ENCODE measurements at regions not wholly inside any gene's neighbourhood (a gene's known extent, or its start where the extent isn't known, plus 50 kb on each side); places are given as distances from the start of the nearest gene placed in this dataset.

- TF ChIP-seq EZH2 (IDR thresholded peaks at IDR 0.05; ENCODE audit: borderline replicate concordance, insufficient read depth, low read length, poor library complexity, severe bottlenecking) (no peak), CTCF (IDR thresholded peaks at IDR 0.05; ENCODE audit: poor library complexity, severe bottlenecking) (no peak), POLR2AphosphoS5 (IDR thresholded peaks at IDR 0.05) (no peak), EP300 (conservative IDR thresholded peaks at IDR 0.05; ENCODE audit: poor library complexity, severe bottlenecking) (no peak)
- Histone ChIP-seq H3K27ac (ENCODE audit: low read length) (no peak overlapping the region), H3K4me2 (ENCODE audit: low read length) (no peak overlapping the region), H2AFZ (ENCODE audit: low read depth, low read length) (no peak overlapping the region), H3K79me2 (replicated peaks; ENCODE audit: insufficient read depth, low read length) (no peaks in the 10 kb centered on the region), H3F3A (ENCODE audit: insufficient read depth, low read length, poor library complexity, severe bottlenecking) (no peaks in the 10 kb centered on the region), H3K9me3 (ENCODE audit: low read length) (no peaks in the 10 kb centered on the region), H3K27me3 (ENCODE audit: insufficient read depth, low read depth, low read length) (no peaks in the 10 kb centered on the region), H3K9me2 (ENCODE audit: insufficient read depth, low read length) (no peaks in the 10 kb centered on the region), H4K20me1 (ENCODE audit: insufficient read depth) (no peaks in the 10 kb centered on the region), H3K4me3 (ENCODE audit: low read length) (no peak overlapping the region), H3K9ac (ENCODE audit: low read length) (no peak overlapping the region), H3K36me3 (ENCODE audit: insufficient read depth, low read length) (no peaks in the 10 kb centered on the region)
These were observed 154.7 kb upstream of the CADPS start for GRCh38 chr3:63029921-63030320.

- Histone ChIP-seq H3F3A (ENCODE audit: insufficient read depth, low read length, poor library complexity, severe bottlenecking) (no peaks in the 10 kb centered on the region), H3K27me3 (ENCODE audit: insufficient read depth, low read depth, low read length) (no peaks in the 10 kb centered on the region), H3K27ac (ENCODE audit: low read length) (no peak overlapping the region), H3K36me3 (ENCODE audit: insufficient read depth, low read length) (no peaks in the 10 kb centered on the region), H3K79me2 (replicated peaks; ENCODE audit: insufficient read depth, low read length) (no peaks in the 10 kb centered on the region), H3K9ac (ENCODE audit: low read length) (no peak overlapping the region), H2AFZ (ENCODE audit: low read depth, low read length) (no peak overlapping the region), H3K4me2 (ENCODE audit: low read length) (no peak overlapping the region), H3K9me2 (ENCODE audit: insufficient read depth, low read length) (no peaks in the 10 kb centered on the region), H3K9me3 (ENCODE audit: low read length) (no peaks in the 10 kb centered on the region), H3K4me3 (ENCODE audit: low read length) (no peak overlapping the region), H4K20me1 (ENCODE audit: insufficient read depth) (no peaks in the 10 kb centered on the region)
- TF ChIP-seq RAD21 (conservative IDR thresholded peaks at IDR 0.05) (no peak), SMC3 (conservative IDR thresholded peaks at IDR 0.05; ENCODE audit: poor library complexity) (no peak), MXI1 (conservative IDR thresholded peaks at IDR 0.05; ENCODE audit: poor library complexity, severe bottlenecking) (no peak)
These were observed 155.4 kb upstream of the CADPS start for GRCh38 chr3:63030666-63031065.

- Histone ChIP-seq H3K27me3 (ENCODE audit: insufficient read depth, low read depth, low read length) (no peaks in the 10 kb centered on the region), H3K4me3 (ENCODE audit: low read length) (no peak overlapping the region), H3K4me2 (ENCODE audit: low read length) (no peak overlapping the region), H3K27ac (ENCODE audit: low read length) (no peak overlapping the region), H3F3A (ENCODE audit: insufficient read depth, low read length, poor library complexity, severe bottlenecking) (no peaks in the 10 kb centered on the region), H3K9ac (ENCODE audit: low read length) (no peak overlapping the region), H3K36me3 (ENCODE audit: insufficient read depth, low read length) (no peaks in the 10 kb centered on the region), H4K20me1 (ENCODE audit: insufficient read depth) (no peaks in the 10 kb centered on the region), H3K9me3 (ENCODE audit: low read length) (no peaks in the 10 kb centered on the region), H2AFZ (ENCODE audit: low read depth, low read length) (no peak overlapping the region), H3K79me2 (replicated peaks; ENCODE audit: insufficient read depth, low read length) (no peaks in the 10 kb centered on the region), H3K9me2 (ENCODE audit: insufficient read depth, low read length) (no peaks in the 10 kb centered on the region)
- TF ChIP-seq MXI1 (conservative IDR thresholded peaks at IDR 0.05; ENCODE audit: poor library complexity, severe bottlenecking) (no peak), EP300 (conservative IDR thresholded peaks at IDR 0.05; ENCODE audit: poor library complexity, severe bottlenecking) (no peak), CTCF (IDR thresholded peaks at IDR 0.05; ENCODE audit: poor library complexity, severe bottlenecking) (no peak), EZH2 (IDR thresholded peaks at IDR 0.05; ENCODE audit: borderline replicate concordance, insufficient read depth, low read length, poor library complexity, severe bottlenecking) (no peak)
These were observed 157.7 kb upstream of the CADPS start for GRCh38 chr3:63032881-63033280.

Data from neural cell (in vitro differentiated cells).